HEK293 (cell line): ENCODE measurements at regions not wholly inside any gene's neighbourhood (a gene's known extent, or its start where the extent isn't known, plus 50 kb on each side); places are given as distances from the start of the nearest gene placed in this dataset.

ENCODE experiments used
- KLF1 ChIP-seq: fragments of 450-650 bp; formaldehyde crosslinking; IDR thresholded peaks from 2 replicates; pipeline ENCODE4 v1.5.1; 2016; ENCODE audit warnings: missing biosample characterization, missing genetic modification characterization
- ZBTB7A ChIP-seq: fragments of 450-650 bp; formaldehyde crosslinking; IDR thresholded peaks from 2 replicates; pipeline ENCODE4 v1.5.1; 2016; ENCODE audit warnings: low read depth, missing biosample characterization, missing genetic modification characterization
- ZFP3 ChIP-seq: fragments of 450-650 bp; formaldehyde crosslinking; IDR thresholded peaks from 2 replicates; pipeline ENCODE4 v1.5.1; 2016; ENCODE audit warnings: low read depth, missing biosample characterization, missing genetic modification characterization
- ZNF19 ChIP-seq: fragments of 450-650 bp; formaldehyde crosslinking; IDR thresholded peaks from 2 replicates; pipeline ENCODE4; 2016; ENCODE audit warnings: missing biosample characterization, missing genetic modification characterization, low read depth
- ZNF274 ChIP-seq, 2 experiments: fragments of 200-500 bp in 1 of 2; fragments of 450-650 bp in 1 of 2; sonication (Bioruptor generic) in 1 of 2; formaldehyde crosslinking in 1 of 2; IDR thresholded peaks; 2 replicates each; pipeline versions ENCODE4 v1.5.1 to v1.6.1; 2014 to 2016; ENCODE audit warnings: borderline replicate concordance in 1 of 2, inconsistent platforms in 1 of 2, low read length in 1 of 2, missing biosample characterization in 1 of 2, missing genetic modification characterization in 1 of 2
- TF ChIP-seq, protein P1 (sequence below): fragments of 450-650 bp; formaldehyde crosslinking; IDR thresholded peaks from 2 replicates; pipeline ENCODE4 v1.5.1; 2016; ENCODE audit warnings: missing biosample characterization, missing genetic modification characterization, borderline replicate concordance
- TF ChIP-seq, protein P2 (sequence below): fragments of 450-650 bp; formaldehyde crosslinking; IDR thresholded peaks from 2 replicates; pipeline ENCODE4 v1.5.1; 2016; ENCODE audit warnings: missing biosample characterization, missing genetic modification characterization
- TF ChIP-seq, protein P3 (sequence below): fragments of 450-650 bp; formaldehyde crosslinking; conservative IDR thresholded peaks from 2 replicates; pipeline ENCODE4 v1.5.1; 2016; ENCODE audit warnings: low read depth, missing biosample characterization, missing genetic modification characterization

DNA sequence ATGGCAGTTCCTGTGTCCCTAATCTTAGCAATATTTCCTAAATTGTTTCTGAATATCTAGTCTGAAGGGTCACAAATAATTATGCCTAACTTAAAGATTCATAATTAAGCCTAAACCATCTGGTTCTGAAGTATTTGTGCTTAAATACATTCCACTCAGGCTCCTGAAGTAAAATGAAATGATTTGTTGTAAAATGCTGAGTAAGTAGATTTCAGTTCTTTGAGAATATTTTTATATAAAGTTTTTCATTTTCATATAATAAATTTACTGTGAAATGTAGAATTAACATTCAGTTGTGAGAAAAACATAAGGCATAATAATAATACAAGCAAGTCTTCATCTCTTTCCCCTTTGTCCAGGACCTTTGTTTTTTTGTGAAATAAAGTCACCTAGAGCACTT is 330.6 kb upstream of the IMPG1 start:
- TF ChIP-seq KLF1 (no peak), ZNF19 (tag by site-specific recombination) (no peak), ZNF274 (IDR thresholded peaks at IDR 0.05; ENCODE audit: low read length) (no peak), ZNF274 (tag by site-specific recombination; IDR thresholded peaks at IDR 0.05; ENCODE audit: borderline replicate concordance) (no peak), ZFP3 (tag by site-specific recombination) (no peak), ZBTB7A (tag by site-specific recombination) (no peak)
- TF ChIP-seq, protein P1, sequence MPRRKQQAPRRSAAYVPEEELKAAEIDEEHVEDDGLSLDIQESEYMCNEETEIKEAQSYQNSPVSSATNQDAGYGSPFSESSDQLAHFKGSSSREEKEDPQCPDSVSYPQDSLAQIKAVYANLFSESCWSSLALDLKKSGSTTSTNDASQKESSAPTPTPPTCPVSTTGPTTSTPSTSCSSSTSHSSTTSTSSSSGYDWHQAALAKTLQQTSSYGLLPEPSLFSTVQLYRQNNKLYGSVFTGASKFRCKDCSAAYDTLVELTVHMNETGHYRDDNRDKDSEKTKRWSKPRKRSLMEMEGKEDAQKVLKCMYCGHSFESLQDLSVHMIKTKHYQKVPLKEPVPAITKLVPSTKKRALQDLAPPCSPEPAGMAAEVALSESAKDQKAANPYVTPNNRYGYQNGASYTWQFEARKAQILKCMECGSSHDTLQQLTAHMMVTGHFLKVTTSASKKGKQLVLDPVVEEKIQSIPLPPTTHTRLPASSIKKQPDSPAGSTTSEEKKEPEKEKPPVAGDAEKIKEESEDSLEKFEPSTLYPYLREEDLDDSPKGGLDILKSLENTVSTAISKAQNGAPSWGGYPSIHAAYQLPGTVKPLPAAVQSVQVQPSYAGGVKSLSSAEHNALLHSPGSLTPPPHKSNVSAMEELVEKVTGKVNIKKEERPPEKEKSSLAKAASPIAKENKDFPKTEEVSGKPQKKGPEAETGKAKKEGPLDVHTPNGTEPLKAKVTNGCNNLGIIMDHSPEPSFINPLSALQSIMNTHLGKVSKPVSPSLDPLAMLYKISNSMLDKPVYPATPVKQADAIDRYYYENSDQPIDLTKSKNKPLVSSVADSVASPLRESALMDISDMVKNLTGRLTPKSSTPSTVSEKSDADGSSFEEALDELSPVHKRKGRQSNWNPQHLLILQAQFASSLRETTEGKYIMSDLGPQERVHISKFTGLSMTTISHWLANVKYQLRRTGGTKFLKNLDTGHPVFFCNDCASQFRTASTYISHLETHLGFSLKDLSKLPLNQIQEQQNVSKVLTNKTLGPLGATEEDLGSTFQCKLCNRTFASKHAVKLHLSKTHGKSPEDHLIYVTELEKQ (tag by site-specific recombination), result no peak
- TF ChIP-seq, protein P2, sequence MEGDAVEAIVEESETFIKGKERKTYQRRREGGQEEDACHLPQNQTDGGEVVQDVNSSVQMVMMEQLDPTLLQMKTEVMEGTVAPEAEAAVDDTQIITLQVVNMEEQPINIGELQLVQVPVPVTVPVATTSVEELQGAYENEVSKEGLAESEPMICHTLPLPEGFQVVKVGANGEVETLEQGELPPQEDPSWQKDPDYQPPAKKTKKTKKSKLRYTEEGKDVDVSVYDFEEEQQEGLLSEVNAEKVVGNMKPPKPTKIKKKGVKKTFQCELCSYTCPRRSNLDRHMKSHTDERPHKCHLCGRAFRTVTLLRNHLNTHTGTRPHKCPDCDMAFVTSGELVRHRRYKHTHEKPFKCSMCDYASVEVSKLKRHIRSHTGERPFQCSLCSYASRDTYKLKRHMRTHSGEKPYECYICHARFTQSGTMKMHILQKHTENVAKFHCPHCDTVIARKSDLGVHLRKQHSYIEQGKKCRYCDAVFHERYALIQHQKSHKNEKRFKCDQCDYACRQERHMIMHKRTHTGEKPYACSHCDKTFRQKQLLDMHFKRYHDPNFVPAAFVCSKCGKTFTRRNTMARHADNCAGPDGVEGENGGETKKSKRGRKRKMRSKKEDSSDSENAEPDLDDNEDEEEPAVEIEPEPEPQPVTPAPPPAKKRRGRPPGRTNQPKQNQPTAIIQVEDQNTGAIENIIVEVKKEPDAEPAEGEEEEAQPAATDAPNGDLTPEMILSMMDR, result no peak
- TF ChIP-seq, protein P3, sequence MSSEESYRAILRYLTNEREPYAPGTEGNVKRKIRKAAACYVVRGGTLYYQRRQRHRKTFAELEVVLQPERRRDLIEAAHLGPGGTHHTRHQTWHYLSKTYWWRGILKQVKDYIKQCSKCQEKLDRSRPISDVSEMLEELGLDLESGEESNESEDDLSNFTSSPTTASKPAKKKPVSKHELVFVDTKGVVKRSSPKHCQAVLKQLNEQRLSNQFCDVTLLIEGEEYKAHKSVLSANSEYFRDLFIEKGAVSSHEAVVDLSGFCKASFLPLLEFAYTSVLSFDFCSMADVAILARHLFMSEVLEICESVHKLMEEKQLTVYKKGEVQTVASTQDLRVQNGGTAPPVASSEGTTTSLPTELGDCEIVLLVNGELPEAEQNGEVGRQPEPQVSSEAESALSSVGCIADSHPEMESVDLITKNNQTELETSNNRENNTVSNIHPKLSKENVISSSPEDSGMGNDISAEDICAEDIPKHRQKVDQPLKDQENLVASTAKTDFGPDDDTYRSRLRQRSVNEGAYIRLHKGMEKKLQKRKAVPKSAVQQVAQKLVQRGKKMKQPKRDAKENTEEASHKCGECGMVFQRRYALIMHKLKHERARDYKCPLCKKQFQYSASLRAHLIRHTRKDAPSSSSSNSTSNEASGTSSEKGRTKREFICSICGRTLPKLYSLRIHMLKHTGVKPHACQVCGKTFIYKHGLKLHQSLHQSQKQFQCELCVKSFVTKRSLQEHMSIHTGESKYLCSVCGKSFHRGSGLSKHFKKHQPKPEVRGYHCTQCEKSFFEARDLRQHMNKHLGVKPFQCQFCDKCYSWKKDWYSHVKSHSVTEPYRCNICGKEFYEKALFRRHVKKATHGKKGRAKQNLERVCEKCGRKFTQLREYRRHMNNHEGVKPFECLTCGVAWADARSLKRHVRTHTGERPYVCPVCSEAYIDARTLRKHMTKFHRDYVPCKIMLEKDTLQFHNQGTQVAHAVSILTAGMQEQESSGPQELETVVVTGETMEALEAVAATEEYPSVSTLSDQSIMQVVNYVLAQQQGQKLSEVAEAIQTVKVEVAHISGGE (tag by site-specific recombination), result no peak
